ENCODE measurements at regions not wholly inside any gene's neighbourhood (a gene's known extent, or its start where the extent isn't known, plus 50 kb on each side); places are given as distances from the start of the nearest gene placed in this dataset.

- H3K4me3 ChIP-seq (ENCODE audit: low read depth, low read length), result no peak overlapping the region
- no peak for TF ChIP-seq CTCF (IDR thresholded peaks at IDR 0.05; ENCODE audit: low read depth, low read length)
Measured at GRCh38 chr10:78700816-78701520, 367.8 kb upstream of the ZMIZ1 start.

GRCh38 chr10:78702186-78702585, 366.6 kb upstream of the ZMIZ1 start:
- no peak overlapping the region for H3K4me3 ChIP-seq (ENCODE audit: low read depth, low read length)
- no peak for TF ChIP-seq CTCF (IDR thresholded peaks at IDR 0.05; ENCODE audit: low read depth, low read length)

- no peak overlapping the region for H3K4me3 ChIP-seq (ENCODE audit: low read depth, low read length)
- TF ChIP-seq CTCF (IDR thresholded peaks at IDR 0.05; ENCODE audit: low read depth, low read length), result no peak
Measured at GRCh38 chr10:78702876-78703275, 365.9 kb upstream of the ZMIZ1 start.

DNA sequence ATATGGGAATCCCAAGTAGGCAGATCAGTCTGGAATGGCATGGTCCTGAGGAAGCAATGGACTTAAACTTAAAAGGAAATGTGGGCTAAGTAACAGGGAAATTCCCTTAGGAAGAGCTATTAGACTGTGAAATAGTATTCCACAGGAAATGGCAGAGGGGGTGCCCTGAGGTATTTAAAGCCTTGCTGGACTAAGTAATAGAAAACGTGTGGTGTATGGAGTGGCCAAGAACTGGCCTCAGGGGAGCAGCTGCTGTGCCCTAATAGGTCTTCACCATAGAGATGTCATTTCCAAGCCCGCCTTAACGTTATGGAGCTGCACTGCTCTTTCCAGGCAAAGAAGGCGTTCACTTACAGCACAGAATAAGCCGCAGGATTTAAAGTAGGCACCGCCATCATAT, 365.2 kb upstream of the ZMIZ1 start:
- TF ChIP-seq CTCF (IDR thresholded peaks at IDR 0.05; ENCODE audit: low read depth, low read length), result no peak
- H3K4me3 ChIP-seq (ENCODE audit: low read depth, low read length), result no peak overlapping the region

DNA sequence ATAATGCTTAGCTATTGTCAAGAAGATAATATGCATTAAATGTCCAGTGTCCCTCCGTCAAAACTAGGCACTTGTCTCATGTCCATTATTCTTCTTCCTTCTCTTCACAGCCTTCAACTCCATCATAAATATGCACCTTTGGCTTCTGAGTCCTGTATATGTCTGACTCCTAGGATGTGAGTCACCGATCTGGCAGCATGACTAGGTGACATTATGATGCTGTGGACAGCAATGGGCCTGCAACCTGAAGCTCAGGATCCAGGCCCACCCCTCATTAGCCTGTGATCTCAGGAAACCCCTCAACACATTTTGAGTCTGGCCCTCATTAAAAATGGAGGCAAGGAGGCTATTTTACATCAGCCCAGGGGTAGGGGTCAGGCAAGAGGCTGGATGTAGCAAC, 362.5 kb upstream of the ZMIZ1 start:
- H3K4me3 ChIP-seq (ENCODE audit: low read depth, low read length), result no peak overlapping the region
- no peak for TF ChIP-seq CTCF (IDR thresholded peaks at IDR 0.05; ENCODE audit: low read depth, low read length)

DNA sequence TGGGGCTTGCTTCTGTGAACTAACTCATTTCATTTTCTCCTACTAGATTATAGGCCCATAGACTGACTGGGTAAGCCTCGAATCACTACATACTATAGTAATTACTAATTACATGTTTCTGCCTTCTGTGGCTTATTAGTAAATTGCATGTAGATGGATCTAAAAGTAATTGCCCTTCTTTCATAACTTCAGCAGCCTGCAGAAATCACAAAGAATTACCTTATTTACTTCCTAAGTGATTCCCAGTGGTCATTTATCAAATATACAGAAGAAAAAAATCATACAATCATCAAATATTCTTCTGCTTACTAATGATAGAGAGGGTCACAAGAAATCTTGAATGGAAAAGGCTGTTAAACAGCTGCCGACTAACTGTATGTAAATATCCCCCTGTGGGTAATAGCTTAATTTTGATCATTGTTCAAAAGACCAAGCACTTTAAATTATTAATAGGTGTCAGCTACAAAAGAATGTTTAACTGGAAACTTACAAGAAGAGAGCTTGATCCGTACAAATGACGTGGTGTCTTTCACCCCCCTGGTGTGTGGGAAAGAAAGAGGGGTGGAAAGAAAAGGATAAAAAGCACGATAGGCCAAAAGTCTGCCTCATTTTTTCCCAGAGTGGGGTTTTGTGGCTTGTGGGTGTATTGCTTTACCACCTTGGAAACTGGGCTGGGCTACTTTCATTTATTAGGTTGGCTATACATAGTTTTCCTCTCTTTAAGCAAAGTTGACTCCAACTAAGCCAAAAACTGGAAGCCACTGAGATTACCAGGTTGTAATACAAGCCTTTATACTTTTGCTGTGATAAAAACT, 361.8 kb upstream of the ZMIZ1 start:
- H3K4me3 ChIP-seq (ENCODE audit: low read depth, low read length), result no peak overlapping the region
- TF ChIP-seq CTCF (IDR thresholded peaks at IDR 0.05; ENCODE audit: low read depth, low read length), result no peak

- H3K4me3 ChIP-seq (ENCODE audit: low read depth, low read length), result no peak overlapping the region
- no peak for TF ChIP-seq CTCF (IDR thresholded peaks at IDR 0.05; ENCODE audit: low read depth, low read length)
Measured at GRCh38 chr10:78707745-78708144, 361.0 kb upstream of the ZMIZ1 start.
